HG02852 (cell line): ENCODE measurements at regions not wholly inside any gene's neighbourhood (a gene's known extent, or its start where the extent isn't known, plus 50 kb on each side); places are given as distances from the start of the nearest gene placed in this dataset.

Experiments
- ATAC-seq: cut with Tn5 transposase; IDR thresholded peaks from one replicate; pipeline ENCODE4 v1.9.1; 2021; ENCODE audit warnings: mild to moderate bottlenecking, moderate library complexity; ENCODE audit not compliant: unreplicated experiment

- no peak for ATAC-seq
Measured at GRCh38 chr6:151753581-151753980, 53.9 kb upstream of the ESR1 start.

- ATAC-seq, result peak; percentile 98
Measured at GRCh38 chr6:151757506-151757955, 50.0 kb upstream of the ESR1 start.
